Stromal cell of bone marrow (primary cell): ENCODE measurements at regions not wholly inside any gene's neighbourhood (a gene's known extent, or its start where the extent isn't known, plus 50 kb on each side); places are given as distances from the start of the nearest gene placed in this dataset.
"Not testable (repeated sequence)": the region's sequence is repeated elsewhere in the genome, so short reads cannot be mapped to it uniquely, and the experiment has no call there.

Source experiments
- DNase-seq: peaks from one replicate; pipeline ENCODE4 v3.0.0-alpha.2; 2012; ENCODE audit warnings: low read depth

- no peak for DNase-seq
Observed at GRCh38 chr2:101610750-101611315, 86.7 kb upstream of the MAP4K4 start.

DNA sequence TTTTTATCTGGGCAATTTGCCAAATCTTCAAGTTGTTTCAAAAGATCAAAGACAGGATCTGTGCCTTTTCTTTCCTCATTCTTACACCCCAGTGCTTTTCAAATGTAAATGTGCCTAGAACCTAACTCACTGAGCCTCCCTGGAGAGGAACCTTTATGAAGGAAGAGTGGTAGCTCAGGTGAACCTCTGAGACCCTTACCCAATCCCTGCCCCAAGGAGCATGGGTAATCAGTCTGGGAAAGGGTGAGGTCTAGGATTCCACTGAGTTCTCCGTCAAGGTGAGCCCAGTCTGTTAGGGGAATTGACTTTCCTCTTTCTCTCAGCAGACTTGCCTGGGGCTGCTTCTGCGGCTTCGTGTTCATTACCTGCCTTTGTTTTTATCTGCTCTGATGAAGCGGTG, 88.1 kb upstream of the MAP4K4 start:
- no peak for DNase-seq

GRCh38 chr2:101608408-101609310, 88.8 kb upstream of the MAP4K4 start:
- no peak for DNase-seq

- DNase-seq: peak; percentile 34
Observed at GRCh38 chr2:101597347-101597944, 100.1 kb upstream of the MAP4K4 start.

DNA sequence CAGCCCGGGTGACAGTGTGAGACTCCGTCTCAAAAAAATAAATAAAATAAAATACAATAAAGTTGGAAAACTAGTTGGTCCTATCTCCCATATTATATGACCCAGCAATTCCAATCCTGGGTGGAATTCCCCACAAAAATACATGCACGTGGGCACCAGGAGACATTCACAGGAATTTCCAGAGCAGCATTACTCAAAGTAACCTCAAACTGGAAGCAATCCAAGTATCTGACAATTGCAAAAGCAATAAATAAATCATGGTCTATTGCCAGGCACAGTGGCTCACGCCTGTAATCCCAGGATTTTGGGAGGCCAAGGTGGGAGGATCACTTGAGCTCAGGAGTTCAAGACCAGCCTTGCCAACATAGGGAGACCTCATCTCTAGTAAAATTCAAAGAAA, 101.2 kb upstream of the MAP4K4 start:
- no peak for DNase-seq

DNA sequence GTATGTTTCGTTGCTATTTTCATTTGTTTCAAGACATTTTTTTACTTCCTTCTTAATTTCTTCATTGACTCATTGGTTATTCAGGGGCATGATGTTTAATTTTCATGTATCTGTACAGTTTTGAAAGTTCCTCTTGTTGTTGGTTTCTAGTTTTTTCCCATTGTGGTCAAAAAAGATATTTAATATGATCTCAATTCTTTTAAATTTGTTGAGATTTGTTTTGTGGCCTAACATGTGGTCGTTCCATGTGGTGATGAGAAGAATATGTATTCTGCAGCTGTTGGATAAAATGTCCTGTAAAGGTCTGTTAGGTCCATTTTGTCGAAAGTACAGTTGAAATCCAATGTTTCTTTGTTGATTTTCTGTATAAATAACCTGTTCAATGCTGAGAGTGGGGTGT, 110.3 kb upstream of the MAP4K4 start:
- no peak for DNase-seq

DNA sequence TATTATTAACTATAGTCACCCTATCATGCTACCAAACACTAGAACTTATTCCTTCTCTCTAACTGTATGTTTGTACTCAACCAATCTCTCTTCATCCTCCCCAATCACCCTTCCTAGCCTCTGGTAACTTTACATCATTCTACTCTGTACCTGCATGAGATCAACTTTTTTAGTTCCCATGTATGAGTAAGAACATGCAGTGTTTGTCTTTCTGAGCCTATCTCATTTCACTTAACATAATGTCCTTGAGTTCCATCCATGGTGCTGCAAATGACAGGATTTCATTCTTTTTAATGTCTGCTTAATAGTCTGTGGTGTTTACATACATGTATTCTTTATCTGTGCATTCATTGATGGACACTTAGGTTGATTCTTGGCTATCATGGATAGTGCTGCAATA, 108.9 kb upstream of the RFX8 start:
- DNase-seq: no peak

GRCh38 chr2:101581675-101582299, 106.9 kb upstream of the RFX8 start:
- DNase-seq: no peak

DNA sequence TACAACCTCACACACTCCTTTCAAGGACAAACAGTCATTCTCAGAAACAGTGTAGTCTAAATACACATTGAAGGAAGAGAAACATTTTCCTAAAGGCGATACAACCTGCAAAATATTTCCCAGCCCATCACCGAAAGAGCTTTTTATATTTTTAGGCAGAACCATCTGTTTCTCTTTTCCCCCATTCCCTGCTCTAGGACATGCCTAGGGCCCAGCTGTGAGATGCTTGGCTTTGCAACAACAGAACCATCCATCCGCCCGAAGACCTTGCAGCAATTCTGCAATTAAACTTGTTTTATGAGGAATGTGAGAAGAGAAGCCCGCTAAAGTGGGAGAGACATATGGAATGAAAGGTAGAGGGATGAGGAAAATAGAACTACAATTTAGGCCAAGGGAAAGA, 105.6 kb upstream of the RFX8 start:
- no peak for DNase-seq

DNA sequence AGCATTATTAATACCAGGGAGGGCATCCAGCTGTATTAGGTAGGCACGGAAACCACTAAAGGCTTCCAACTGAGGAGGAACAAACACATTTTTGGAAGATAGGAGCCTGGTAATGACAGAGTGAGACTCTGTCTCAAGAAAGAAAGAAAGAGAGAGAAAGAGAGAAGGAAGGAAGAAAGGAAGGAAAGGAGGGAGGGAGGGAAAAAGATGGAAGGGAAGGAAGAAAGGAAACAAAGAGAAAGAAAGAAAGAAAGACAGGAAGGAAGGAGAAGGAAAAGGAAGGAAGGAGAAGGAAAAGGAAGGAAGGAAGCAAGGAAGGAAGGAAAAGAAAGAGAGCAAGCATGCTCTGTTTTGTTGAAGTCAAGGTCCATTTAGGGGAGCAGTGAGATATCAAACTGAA, 103.8 kb upstream of the RFX8 start:
- DNase-seq: no peak

DNA sequence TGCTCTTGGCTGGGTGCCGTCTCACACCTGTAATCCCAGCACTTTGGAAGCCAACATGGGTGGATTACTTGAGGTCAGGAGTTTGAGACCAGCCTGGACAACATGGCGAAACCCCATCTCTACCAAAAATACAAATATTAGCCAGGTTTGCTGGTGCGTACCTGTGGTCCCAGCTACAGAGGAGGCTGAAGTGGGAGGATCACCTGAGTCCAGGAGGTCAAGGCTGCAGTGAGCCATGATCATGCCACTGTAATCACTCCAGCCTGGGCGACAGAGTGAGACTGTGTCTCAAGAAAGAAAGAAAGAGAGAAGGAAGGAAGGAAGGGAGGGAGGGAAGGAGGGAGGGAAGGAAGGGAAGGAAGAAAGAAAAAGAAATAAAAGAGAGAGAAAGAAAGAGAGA, 103.2 kb upstream of the RFX8 start:
- not testable (repeated sequence) for DNase-seq

DNA sequence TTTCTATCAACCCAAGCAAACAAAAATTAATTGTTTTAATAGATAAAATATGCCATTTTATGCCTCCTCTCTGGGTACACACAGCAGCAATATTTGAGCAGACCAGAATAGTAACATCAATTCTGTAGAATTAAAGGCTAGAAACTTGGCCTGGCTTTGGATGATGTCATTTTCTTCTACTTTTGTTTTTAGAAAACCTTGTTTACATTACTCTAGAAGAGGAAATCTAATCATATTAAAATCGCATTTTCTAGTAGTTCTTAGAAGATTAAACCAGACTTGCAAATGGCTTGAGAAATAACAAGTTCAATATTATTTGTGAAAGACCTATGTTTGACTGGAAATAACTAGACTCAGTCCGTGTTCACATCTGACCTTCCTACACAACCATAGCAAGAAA, 102.3 kb upstream of the RFX8 start:
- DNase-seq: peak; percentile 6

GRCh38 chr2:101574622-101575021, 99.7 kb upstream of the RFX8 start:
- no peak for DNase-seq

GRCh38 chr2:101571951-101572350, 97.0 kb upstream of the RFX8 start:
- DNase-seq: no peak

DNA sequence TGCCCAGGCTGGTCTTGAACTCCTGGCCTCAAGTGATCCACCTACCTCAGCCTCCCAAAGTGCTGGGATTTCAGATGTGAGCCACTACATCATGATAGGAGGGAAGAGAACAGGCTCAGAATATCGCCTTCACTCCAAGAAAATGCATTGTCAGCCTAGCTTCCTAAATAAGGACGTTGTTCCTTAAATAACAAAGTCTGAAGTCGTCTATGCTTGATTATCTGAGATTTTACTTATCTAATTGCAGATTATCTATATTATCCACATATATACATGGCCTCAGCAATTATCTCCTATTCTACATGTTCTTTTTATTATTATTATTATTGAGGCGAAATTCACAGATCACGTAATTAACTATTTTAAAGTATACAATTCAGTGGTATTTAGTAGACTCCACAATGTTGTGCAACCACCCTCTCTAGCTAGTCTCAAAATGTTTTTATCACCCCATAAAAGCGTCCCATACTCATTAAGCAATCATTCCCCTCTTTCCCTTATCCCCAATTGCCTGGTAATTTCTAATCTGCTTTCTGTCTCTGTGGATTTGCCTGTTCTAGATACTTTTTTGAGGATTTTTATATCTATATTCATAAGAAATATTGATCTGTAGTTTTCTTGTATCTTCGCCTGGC, 95.1 kb upstream of the RFX8 start:
- DNase-seq: no peak

DNA sequence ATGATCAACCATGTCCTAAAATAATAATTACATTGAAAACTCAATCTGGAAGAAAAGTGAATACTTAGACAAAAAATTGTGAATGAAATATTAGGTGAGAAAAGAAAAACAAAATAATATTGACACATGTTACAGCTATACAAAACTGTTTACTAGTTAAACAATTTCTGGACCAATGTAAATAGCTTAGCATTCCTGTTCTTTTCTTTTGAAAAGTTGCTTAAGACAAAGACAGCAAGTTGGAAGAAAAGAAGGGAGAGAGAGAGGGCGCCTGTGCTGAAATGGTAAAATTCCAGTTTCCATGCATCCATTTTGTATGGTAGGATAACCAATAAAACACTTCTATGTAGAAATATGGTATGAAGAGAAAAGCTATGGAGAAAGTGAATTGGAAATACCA, 94.1 kb upstream of the RFX8 start:
- no peak for DNase-seq

DNA sequence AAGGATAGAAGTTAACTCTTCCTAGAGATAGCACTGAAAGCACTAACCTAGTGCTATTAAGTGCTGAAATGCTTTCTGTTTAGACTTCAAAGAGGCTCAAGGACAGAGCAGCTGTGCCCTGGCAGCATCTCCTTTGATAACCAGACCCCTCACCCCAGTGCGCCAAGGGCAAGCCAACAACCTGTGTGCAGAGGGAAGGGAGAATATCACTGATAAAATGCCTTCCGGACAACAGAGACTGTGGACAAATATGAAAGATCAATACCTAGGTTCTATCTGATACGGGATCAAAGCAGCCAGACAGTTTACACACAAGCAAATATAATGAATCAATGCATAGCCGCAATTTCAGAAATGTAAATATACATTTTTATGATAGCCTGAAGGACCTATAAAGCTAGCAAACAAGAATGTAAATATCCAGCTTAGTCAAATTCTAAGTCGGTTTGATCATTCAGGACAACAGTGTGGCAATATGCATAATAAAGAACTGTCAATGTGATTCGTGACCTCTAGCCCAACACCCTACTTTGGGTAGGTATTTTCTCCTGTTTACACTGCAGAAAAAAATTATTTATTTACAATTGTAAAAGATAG, 91.8 kb upstream of the RFX8 start:
- no peak for DNase-seq

DNA sequence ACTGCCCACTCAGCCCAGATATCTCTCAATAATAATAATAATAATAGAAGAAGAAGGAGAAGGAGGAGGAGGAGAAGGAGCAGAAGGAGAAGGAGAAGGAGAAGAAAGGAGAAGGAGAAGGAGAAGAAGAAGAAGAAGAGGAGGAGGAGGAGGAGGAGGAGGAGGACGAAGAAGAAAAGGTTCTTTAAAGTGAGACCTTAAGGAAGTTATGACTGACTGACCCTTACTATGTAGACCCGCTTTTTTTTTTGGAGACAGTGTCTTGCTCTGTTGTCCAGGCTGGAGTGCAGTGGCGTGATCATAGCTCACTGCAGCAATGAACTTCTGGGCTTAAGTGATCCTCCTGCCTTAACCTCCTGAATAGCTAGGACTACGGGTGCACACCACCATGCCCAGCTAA, 88.9 kb upstream of the RFX8 start:
- DNase-seq: no peak

DNA sequence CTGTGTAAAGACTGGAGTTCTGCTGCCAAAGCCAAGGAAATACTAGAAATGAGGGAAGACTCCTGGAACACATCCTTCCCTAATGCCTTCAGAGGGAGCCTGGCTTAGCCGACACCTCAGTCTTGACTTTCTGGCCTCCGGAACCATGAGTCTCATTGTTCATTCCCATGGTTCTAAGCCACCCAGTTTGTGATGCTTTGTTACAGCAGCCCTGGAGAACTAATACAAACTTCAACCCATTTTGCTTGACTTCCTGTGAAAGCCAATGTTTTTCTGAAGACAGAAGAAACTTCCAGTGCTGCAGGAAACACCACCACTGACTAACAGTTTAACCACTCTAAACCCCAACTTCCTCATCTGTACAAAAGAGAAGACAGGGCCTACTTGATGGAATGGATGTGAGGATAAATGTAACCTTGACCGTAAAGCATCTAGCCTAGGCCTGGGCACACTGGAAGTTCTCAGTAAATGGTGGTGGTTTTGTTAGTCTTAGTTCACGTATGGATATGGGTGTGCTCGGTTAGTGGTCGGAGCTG, 85.9 kb upstream of the RFX8 start:
- no peak for DNase-seq

DNA sequence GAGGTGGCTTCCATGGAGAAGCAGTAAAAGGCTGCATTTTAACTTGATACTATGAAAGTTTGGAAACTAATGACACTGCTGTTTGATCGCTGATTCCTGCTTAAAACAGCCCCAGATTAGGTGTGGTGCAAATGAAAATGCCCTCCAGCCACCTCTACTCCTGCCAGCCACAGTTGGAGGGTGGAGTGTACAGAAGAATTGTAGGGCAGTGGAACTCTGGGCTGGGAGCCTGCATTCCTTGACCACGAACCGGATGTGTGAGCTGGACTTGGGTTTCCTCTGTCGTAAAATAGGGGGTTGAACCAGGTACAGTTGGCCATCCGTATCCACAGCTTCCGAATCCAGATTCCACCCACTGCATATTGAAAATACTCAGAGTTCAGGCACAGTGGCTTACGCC, 84.6 kb upstream of the RFX8 start:
- no peak for DNase-seq

DNA sequence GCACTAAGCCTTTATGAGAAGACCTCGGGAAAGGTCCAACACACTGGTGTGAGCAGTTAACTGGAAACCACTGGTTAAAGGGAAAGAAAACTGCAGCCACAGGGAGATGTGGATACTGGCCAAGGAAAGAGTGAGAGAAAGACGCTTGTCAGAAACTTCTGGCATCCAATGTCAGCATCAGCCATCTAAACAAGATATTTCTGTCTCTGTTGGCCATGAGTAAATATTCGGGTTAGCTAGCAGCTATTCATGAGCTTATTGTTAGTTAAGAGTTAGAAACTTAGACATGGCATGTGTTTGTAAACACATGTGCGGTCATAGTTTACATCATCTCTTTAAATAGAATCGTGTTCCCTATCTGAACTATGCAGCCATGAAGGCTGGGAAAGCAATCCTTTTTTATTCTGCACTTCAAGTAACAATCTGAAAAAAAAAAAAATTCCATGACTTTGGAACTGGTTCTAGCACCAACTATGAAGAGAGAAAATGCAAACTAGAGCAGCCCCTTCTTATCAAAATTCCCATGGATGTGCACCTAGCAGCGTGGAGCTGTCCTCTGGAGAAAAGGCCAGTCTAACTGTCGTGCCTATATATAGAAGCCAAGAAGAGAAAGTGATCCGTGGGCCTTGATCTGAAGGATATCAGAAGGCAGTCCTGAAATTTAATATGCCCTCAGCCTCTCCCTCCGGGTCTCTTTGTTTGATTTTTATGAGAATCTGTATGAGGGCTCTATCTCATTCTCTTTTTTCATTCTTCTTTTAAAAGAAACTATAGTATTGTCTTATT, 84.0 kb upstream of the RFX8 start:
- peak; percentile 79 for DNase-seq
